SK-N-SH treated with all-trans-retinoic acid at 6 μM for 48 hours (cell line): ENCODE measurements at regions not wholly inside any gene's neighbourhood (a gene's known extent, or its start where the extent isn't known, plus 50 kb on each side); places are given as distances from the start of the nearest gene placed in this dataset.

Experiments
- ATAC-seq: fragments of 200-7000 bp; cut with Tn5 transposase; 3 replicates; pipeline ENCODE4 v1.9.1; 2020; ENCODE audit warnings: mild to moderate bottlenecking, moderate library complexity
- BACH2 ChIP-seq: fragments of 250-450 bp; sonication (Bioruptor Pico); IDR thresholded peaks from 2 replicates; pipeline ENCODE4 v1.9.0; 2021; ENCODE audit warnings: mild to moderate bottlenecking, borderline replicate concordance
- CREB5 ChIP-seq: fragments of 250-450 bp; sonication (Bioruptor Pico); IDR thresholded peaks from 2 replicates; pipeline ENCODE4 v1.5.1; 2020; ENCODE audit warnings: low read depth, mild to moderate bottlenecking, moderate library complexity
- CSDC2 ChIP-seq: fragments of 250-450 bp; sonication (Bioruptor Pico); IDR thresholded peaks from 2 replicates; pipeline ENCODE4 v1.5.0; 2020; ENCODE audit warnings: mild to moderate bottlenecking, moderate library complexity
- ESRRG ChIP-seq: fragments of 250-450 bp; sonication (Bioruptor Pico); IDR thresholded peaks from 2 replicates; pipeline ENCODE4 v1.6.1; 2021; ENCODE audit warnings: mild to moderate bottlenecking
- GLIS3 ChIP-seq: fragments of 250-450 bp; sonication (Bioruptor Pico); IDR thresholded peaks from 2 replicates; pipeline ENCODE4 v1.5.0; 2020; ENCODE audit warnings: mild to moderate bottlenecking, moderate library complexity
- ISL1 ChIP-seq: fragments of 250-450 bp; sonication (Bioruptor Pico); IDR thresholded peaks from 2 replicates; pipeline ENCODE4 v2.1.2; 2022; ENCODE audit warnings: mild to moderate bottlenecking, moderate library complexity
- OSR1 ChIP-seq: fragments of 250-450 bp; sonication (Bioruptor Pico); IDR thresholded peaks from 2 replicates; pipeline ENCODE4 v1.8.0; 2022; ENCODE audit warnings: moderate library complexity, mild to moderate bottlenecking, inconsistent platforms
- POU6F1 ChIP-seq: fragments of 250-450 bp; sonication (Bioruptor Pico); IDR thresholded peaks from 2 replicates; pipeline ENCODE4 v1.8.0; 2021; ENCODE audit warnings: low read depth, mild to moderate bottlenecking, moderate library complexity, borderline replicate concordance
- PPARA ChIP-seq: fragments of 250-450 bp; sonication (Bioruptor Pico); IDR thresholded peaks from 2 replicates; pipeline ENCODE4 v1.5.0; 2020; ENCODE audit warnings: mild to moderate bottlenecking, borderline replicate concordance
- RARB ChIP-seq: fragments of 250-450 bp; sonication (Bioruptor Pico); IDR thresholded peaks from 2 replicates; pipeline ENCODE4 v1.8.0; 2021; ENCODE audit warnings: mild to moderate bottlenecking, moderate library complexity
- SNAI2 ChIP-seq: fragments of 250-450 bp; sonication (Bioruptor Pico); IDR thresholded peaks from 2 replicates; pipeline ENCODE4 v1.5.0; 2020; ENCODE audit warnings: mild to moderate bottlenecking, moderate library complexity
- TCF4 ChIP-seq: fragments of 250-450 bp; sonication (Bioruptor Pico); IDR thresholded peaks from 2 replicates; pipeline ENCODE4 v1.8.0; 2021; ENCODE audit warnings: mild to moderate bottlenecking, moderate library complexity, borderline replicate concordance
- TOX ChIP-seq: fragments of 250-450 bp; sonication (Bioruptor Pico); IDR thresholded peaks from 2 replicates; pipeline ENCODE4 v1.8.0; 2021; ENCODE audit warnings: mild to moderate bottlenecking, moderate library complexity, borderline replicate concordance
- ZC3H10 ChIP-seq: fragments of 250-450 bp; sonication (Bioruptor Pico); IDR thresholded peaks from 2 replicates; pipeline ENCODE4 v1.5.1; 2021; ENCODE audit warnings: mild to moderate bottlenecking, moderate library complexity
- ZFP3 ChIP-seq: fragments of 250-450 bp; sonication (Bioruptor Pico); IDR thresholded peaks from 2 replicates; pipeline ENCODE4 v1.5.0; 2020; ENCODE audit warnings: mild to moderate bottlenecking, moderate library complexity
- ZFP30 ChIP-seq: fragments of 450-650 bp; formaldehyde crosslinking; IDR thresholded peaks from 2 replicates; pipeline ENCODE4 v1.5.0; 2022; ENCODE audit warnings: mild to moderate bottlenecking, moderate library complexity
- ZNF565 ChIP-seq: fragments of 450-650 bp; formaldehyde crosslinking; conservative IDR thresholded peaks from 2 replicates; pipeline ENCODE4 v1.5.0; 2020; ENCODE audit warnings: low read depth, mild to moderate bottlenecking, moderate library complexity
- ZNF70 ChIP-seq: fragments of 450-650 bp; formaldehyde crosslinking; IDR thresholded peaks from 2 replicates; pipeline ENCODE4 v1.5.0; 2020; ENCODE audit warnings: mild to moderate bottlenecking, moderate library complexity
- ZNF8 ChIP-seq: fragments of 450-650 bp; formaldehyde crosslinking; IDR thresholded peaks from 2 replicates; pipeline ENCODE4 v1.5.0; 2020; ENCODE audit warnings: mild to moderate bottlenecking, moderate library complexity
- TF ChIP-seq, protein P1 (sequence below): fragments of 250-450 bp; sonication (Bioruptor Pico); IDR thresholded peaks from 2 replicates; pipeline ENCODE4 v1.5.1; 2021; ENCODE audit warnings: mild to moderate bottlenecking, moderate library complexity
- TF ChIP-seq, protein P2 (sequence below): fragments of 250-450 bp; sonication (Bioruptor Pico); IDR thresholded peaks from 2 replicates; pipeline ENCODE4 v1.5.0; 2020; ENCODE audit warnings: mild to moderate bottlenecking, moderate library complexity

DNA sequence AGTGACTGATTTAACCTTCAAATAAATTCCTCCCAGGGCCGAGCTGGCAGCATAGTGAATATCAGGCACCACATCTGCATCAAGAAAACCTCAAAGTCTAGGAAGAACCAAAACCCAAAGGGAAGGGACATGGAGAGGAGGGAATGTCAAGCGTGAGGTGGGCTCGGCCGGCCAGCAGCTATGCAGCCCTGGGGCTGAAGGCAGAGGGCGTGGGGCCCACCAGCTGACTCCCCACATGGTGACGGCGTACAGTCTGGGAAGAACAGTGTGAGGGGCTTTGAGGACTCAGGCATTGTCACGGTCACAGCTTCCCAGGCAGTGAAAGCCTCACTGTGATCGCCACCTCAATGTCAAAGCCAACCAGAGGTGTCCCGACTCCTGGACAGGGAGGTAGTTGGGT is 412.5 kb downstream of the SHANK2 start:
- TF ChIP-seq BACH2 (CRISPR knock-in tag) (no peak), OSR1 (CRISPR knock-in tag) (no peak), ISL1 (CRISPR knock-in tag) (no peak), RARB (CRISPR knock-in tag) (no peak), ZNF565 (CRISPR knock-in tag) (no peak), TCF4 (CRISPR knock-in tag) (no peak), POU6F1 (CRISPR knock-in tag) (no peak), ZC3H10 (CRISPR knock-in tag) (no peak)
- no peak for ATAC-seq

GRCh38 chr11:70841264-70841663 is 411.1 kb downstream of the SHANK2 start:
- no peak for ATAC-seq

GRCh38 chr11:70842256-70842655 is 410.1 kb downstream of the SHANK2 start:
- no peak for TF ChIP-seq OSR1 (CRISPR knock-in tag)
- TF ChIP-seq TOX (CRISPR knock-in tag), result no peak
- no peak for TF ChIP-seq PPARA (CRISPR knock-in tag)
- ATAC-seq, result no peak

More at GRCh38 chr11:70841264-70841663, 411.1 kb downstream of the SHANK2 start:
- TF ChIP-seq TCF4 (CRISPR knock-in tag) (no peak), ZNF8 (CRISPR knock-in tag) (no peak), PPARA (CRISPR knock-in tag) (no peak), ZNF565 (CRISPR knock-in tag) (no peak), OSR1 (CRISPR knock-in tag) (no peak), CSDC2 (CRISPR knock-in tag) (no peak), ZFP30 (CRISPR knock-in tag) (no peak), ESRRG (CRISPR knock-in tag) (no peak), GLIS3 (CRISPR knock-in tag) (no peak), TOX (CRISPR knock-in tag) (no peak)

GRCh38 chr11:70842701-70843100 is 409.7 kb downstream of the SHANK2 start:
- no peak for ATAC-seq
- TF ChIP-seq CREB5, result no peak
- no peak for TF ChIP-seq PPARA (CRISPR knock-in tag)
- no peak for TF ChIP-seq ZFP3 (CRISPR knock-in tag)
- TF ChIP-seq ZNF70 (CRISPR knock-in tag), result no peak
- TF ChIP-seq BACH2 (CRISPR knock-in tag), result no peak
- no peak for TF ChIP-seq SNAI2 (CRISPR knock-in tag)
- TF ChIP-seq ZNF8 (CRISPR knock-in tag), result no peak
- no peak for TF ChIP-seq GLIS3 (CRISPR knock-in tag)
- TF ChIP-seq, protein P1, sequence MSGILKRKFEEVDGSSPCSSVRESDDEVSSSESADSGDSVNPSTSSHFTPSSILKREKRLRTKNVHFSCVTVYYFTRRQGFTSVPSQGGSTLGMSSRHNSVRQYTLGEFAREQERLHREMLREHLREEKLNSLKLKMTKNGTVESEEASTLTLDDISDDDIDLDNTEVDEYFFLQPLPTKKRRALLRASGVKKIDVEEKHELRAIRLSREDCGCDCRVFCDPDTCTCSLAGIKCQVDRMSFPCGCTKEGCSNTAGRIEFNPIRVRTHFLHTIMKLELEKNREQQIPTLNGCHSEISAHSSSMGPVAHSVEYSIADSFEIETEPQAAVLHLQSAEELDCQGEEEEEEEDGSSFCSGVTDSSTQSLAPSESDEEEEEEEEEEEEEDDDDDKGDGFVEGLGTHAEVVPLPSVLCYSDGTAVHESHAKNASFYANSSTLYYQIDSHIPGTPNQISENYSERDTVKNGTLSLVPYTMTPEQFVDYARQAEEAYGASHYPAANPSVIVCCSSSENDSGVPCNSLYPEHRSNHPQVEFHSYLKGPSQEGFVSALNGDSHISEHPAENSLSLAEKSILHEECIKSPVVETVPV (CRISPR knock-in tag), result no peak

GRCh38 chr11:70843906-70844305 is 408.5 kb downstream of the SHANK2 start:
- ATAC-seq, result no peak
- TF ChIP-seq CREB5, result no peak
- no peak for TF ChIP-seq ZNF70 (CRISPR knock-in tag)
- no peak for TF ChIP-seq ZC3H10 (CRISPR knock-in tag)
- TF ChIP-seq BACH2 (CRISPR knock-in tag), result no peak
- no peak for TF ChIP-seq POU6F1 (CRISPR knock-in tag)
- TF ChIP-seq ZFP30 (CRISPR knock-in tag), result no peak
- TF ChIP-seq ZFP3 (CRISPR knock-in tag), result no peak
- no peak for TF ChIP-seq ISL1 (CRISPR knock-in tag)
- TF ChIP-seq ZNF565 (CRISPR knock-in tag), result no peak
- TF ChIP-seq, protein P2, sequence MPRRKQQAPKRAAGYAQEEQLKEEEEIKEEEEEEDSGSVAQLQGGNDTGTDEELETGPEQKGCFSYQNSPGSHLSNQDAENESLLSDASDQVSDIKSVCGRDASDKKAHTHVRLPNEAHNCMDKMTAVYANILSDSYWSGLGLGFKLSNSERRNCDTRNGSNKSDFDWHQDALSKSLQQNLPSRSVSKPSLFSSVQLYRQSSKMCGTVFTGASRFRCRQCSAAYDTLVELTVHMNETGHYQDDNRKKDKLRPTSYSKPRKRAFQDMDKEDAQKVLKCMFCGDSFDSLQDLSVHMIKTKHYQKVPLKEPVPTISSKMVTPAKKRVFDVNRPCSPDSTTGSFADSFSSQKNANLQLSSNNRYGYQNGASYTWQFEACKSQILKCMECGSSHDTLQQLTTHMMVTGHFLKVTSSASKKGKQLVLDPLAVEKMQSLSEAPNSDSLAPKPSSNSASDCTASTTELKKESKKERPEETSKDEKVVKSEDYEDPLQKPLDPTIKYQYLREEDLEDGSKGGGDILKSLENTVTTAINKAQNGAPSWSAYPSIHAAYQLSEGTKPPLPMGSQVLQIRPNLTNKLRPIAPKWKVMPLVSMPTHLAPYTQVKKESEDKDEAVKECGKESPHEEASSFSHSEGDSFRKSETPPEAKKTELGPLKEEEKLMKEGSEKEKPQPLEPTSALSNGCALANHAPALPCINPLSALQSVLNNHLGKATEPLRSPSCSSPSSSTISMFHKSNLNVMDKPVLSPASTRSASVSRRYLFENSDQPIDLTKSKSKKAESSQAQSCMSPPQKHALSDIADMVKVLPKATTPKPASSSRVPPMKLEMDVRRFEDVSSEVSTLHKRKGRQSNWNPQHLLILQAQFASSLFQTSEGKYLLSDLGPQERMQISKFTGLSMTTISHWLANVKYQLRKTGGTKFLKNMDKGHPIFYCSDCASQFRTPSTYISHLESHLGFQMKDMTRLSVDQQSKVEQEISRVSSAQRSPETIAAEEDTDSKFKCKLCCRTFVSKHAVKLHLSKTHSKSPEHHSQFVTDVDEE (CRISPR knock-in tag), result no peak
- TF ChIP-seq OSR1 (CRISPR knock-in tag), result no peak
- no peak for TF ChIP-seq RARB (CRISPR knock-in tag)
- TF ChIP-seq ESRRG (CRISPR knock-in tag), result no peak
